D721Med (cell line): ENCODE measurements at regions not wholly inside any gene's neighbourhood (a gene's known extent, or its start where the extent isn't known, plus 50 kb on each side); places are given as distances from the start of the nearest gene placed in this dataset.

Experiments used
- DNase-seq: peaks from one replicate; pipeline ENCODE4 v3.0.0; 2011; ENCODE audit warnings: low spot score; ENCODE audit not compliant: insufficient read length
- FAIRE-seq: peaks from 2 replicates; lab custom pipeline; 2011; peaks lifted over from hg19 to GRCh38; lab: Jason Lieb, UNC
- TF ChIP-seq, protein P1 (sequence below): IDR thresholded peaks from 2 replicates; pipeline ENCODE4 v1.5.1; 2012; ENCODE audit warnings: mild to moderate bottlenecking, control low read depth; ENCODE audit not compliant: insufficient read depth; ENCODE audit errors: missing control alignments

- FAIRE-seq (no peak), DNase-seq (no peak)
- TF ChIP-seq, protein P1, sequence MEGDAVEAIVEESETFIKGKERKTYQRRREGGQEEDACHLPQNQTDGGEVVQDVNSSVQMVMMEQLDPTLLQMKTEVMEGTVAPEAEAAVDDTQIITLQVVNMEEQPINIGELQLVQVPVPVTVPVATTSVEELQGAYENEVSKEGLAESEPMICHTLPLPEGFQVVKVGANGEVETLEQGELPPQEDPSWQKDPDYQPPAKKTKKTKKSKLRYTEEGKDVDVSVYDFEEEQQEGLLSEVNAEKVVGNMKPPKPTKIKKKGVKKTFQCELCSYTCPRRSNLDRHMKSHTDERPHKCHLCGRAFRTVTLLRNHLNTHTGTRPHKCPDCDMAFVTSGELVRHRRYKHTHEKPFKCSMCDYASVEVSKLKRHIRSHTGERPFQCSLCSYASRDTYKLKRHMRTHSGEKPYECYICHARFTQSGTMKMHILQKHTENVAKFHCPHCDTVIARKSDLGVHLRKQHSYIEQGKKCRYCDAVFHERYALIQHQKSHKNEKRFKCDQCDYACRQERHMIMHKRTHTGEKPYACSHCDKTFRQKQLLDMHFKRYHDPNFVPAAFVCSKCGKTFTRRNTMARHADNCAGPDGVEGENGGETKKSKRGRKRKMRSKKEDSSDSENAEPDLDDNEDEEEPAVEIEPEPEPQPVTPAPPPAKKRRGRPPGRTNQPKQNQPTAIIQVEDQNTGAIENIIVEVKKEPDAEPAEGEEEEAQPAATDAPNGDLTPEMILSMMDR: no peak
Observed at GRCh38 chr9:80093695-80094094, 521.9 kb downstream of the TLE4 start.

- DNase-seq: no peak
- TF ChIP-seq, protein P1: no peak
- no peak for FAIRE-seq
Observed at GRCh38 chr9:80091526-80091925, 519.8 kb downstream of the TLE4 start.

DNA sequence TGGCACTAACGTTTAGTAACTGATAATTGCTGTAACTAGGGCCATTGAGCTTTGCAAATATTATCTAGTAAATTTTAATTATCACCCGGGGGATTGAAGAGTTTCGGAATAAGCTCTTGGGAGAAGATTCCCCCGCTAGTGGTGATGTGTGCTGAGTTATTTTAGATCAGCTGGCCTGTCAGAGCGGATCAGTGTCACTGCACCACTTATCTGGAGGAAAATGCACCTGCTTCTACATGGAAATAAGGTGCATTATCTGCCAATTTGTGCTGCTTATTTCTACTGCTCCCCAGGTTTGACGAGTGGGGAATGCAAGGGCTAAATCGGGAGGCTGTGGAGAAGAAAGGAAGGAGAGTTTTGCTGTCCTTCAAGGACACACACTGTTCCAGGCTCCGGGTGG, 518.6 kb downstream of the TLE4 start:
- FAIRE-seq (no peak), DNase-seq (no peak)
- TF ChIP-seq, protein P1: no peak

- FAIRE-seq (no peak), DNase-seq (no peak)
- TF ChIP-seq, protein P1: no peak
Observed at GRCh38 chr9:80086822-80087345, 515.1 kb downstream of the TLE4 start.

- TF ChIP-seq, protein P1: no peak
- DNase-seq: no peak
- FAIRE-seq: no peak
Observed at GRCh38 chr9:80086386-80086785, 514.6 kb downstream of the TLE4 start.

GRCh38 chr9:80085668-80086067, 513.9 kb downstream of the TLE4 start:
- TF ChIP-seq, protein P1: no peak
- FAIRE-seq: no peak
- no peak for DNase-seq

- FAIRE-seq (no peak), DNase-seq (no peak)
- TF ChIP-seq, protein P1: no peak
Observed at GRCh38 chr9:80082213-80082612, 510.4 kb downstream of the TLE4 start.
